ENCODE measurements at regions not wholly inside any gene's neighbourhood (a gene's known extent, or its start where the extent isn't known, plus 50 kb on each side); places are given as distances from the start of the nearest gene placed in this dataset.
"Not testable (repeated sequence)": the region's sequence is repeated elsewhere in the genome, so short reads cannot be mapped to it uniquely, and the experiment has no call there.

GRCh38 chr3:166721466-166721865, 658.6 kb downstream of the ZBBX start:
- H3K9me3 ChIP-seq (ENCODE audit: control insufficient read depth in 5 of 5, low read length in 5 of 5) = no peaks in the 10 kb centered on the region
- H3K9ac ChIP-seq (ENCODE audit: low read length in 5 of 5) = no peak overlapping the region
- no peaks in the 10 kb centered on the region for H3K4me1 ChIP-seq (ENCODE audit: control insufficient read depth in 5 of 5, insufficient read depth in 5 of 5, low read length in 5 of 5)
- H3K4me3 ChIP-seq (ENCODE audit: low read depth in 1 of 5, low read length in 5 of 5) = no peak overlapping the region
- H3K27me3 ChIP-seq (ENCODE audit: control insufficient read depth in 5 of 5, insufficient read depth in 4 of 5, low read length in 5 of 5) = no peaks in the 10 kb centered on the region
- H3K27ac ChIP-seq (ENCODE audit: low read depth, low read length) = no peak overlapping the region
- H3K36me3 ChIP-seq (ENCODE audit: control insufficient read depth in 5 of 5, insufficient read depth in 5 of 5, low read length in 5 of 5) = no peaks in the 10 kb centered on the region

GRCh38 chr3:166714206-166714605, 665.9 kb downstream of the ZBBX start:
- H3K9ac ChIP-seq (ENCODE audit: low read length in 5 of 5) = no peak overlapping the region

GRCh38 chr3:166713787-166714186, 666.3 kb downstream of the ZBBX start:
- peaks cover 0 to 2% (median 0%) of the 10 kb centered on the region in 5 donors for H3K9me3 ChIP-seq (ENCODE audit: control insufficient read depth in 5 of 5, low read length in 5 of 5)
- H3K27me3 ChIP-seq (ENCODE audit: control insufficient read depth in 5 of 5, insufficient read depth in 4 of 5, low read length in 5 of 5) = no peaks in the 10 kb centered on the region
- no peak overlapping the region for H3K27ac ChIP-seq (ENCODE audit: low read depth, low read length)
- H3K36me3 ChIP-seq (ENCODE audit: control insufficient read depth in 5 of 5, insufficient read depth in 5 of 5, low read length in 5 of 5) = no peaks in the 10 kb centered on the region
- no peak overlapping the region for H3K9ac ChIP-seq (ENCODE audit: low read length in 5 of 5)
- H3K4me1 ChIP-seq (ENCODE audit: control insufficient read depth in 5 of 5, insufficient read depth in 5 of 5, low read length in 5 of 5) = no peaks in the 10 kb centered on the region
- H3K4me3 ChIP-seq (ENCODE audit: low read depth in 1 of 5, low read length in 5 of 5) = no peak overlapping the region

More at GRCh38 chr3:166714206-166714605, 665.9 kb downstream of the ZBBX start:
- Histone ChIP-seq H3K36me3 (ENCODE audit: control insufficient read depth in 5 of 5, insufficient read depth in 5 of 5, low read length in 5 of 5) (no peaks in the 10 kb centered on the region), H3K27ac (ENCODE audit: low read depth, low read length) (no peak overlapping the region), H3K9me3 (ENCODE audit: control insufficient read depth in 5 of 5, low read length in 5 of 5) (peaks cover 0 to 2% (median 0%) of the 10 kb centered on the region in 5 donors), H3K4me1 (ENCODE audit: control insufficient read depth in 5 of 5, insufficient read depth in 5 of 5, low read length in 5 of 5) (no peaks in the 10 kb centered on the region), H3K4me3 (ENCODE audit: low read depth in 1 of 5, low read length in 5 of 5) (no peak overlapping the region), H3K27me3 (ENCODE audit: control insufficient read depth in 5 of 5, insufficient read depth in 4 of 5, low read length in 5 of 5) (no peaks in the 10 kb centered on the region)

- Histone ChIP-seq H3K4me1 (ENCODE audit: control insufficient read depth in 5 of 5, insufficient read depth in 5 of 5, low read length in 5 of 5) (no peaks in the 10 kb centered on the region), H3K27me3 (ENCODE audit: control insufficient read depth in 5 of 5, insufficient read depth in 4 of 5, low read length in 5 of 5) (no peaks in the 10 kb centered on the region), H3K9me3 (ENCODE audit: control insufficient read depth in 5 of 5, low read length in 5 of 5) (peaks cover 0 to 9% (median 0%) of the 10 kb centered on the region in 5 donors), H3K9ac (ENCODE audit: low read length in 5 of 5) (no peak overlapping the region), H3K4me3 (ENCODE audit: low read depth in 1 of 5, low read length in 5 of 5) (no peak overlapping the region), H3K27ac (ENCODE audit: low read depth, low read length) (no peak overlapping the region), H3K36me3 (ENCODE audit: control insufficient read depth in 5 of 5, insufficient read depth in 5 of 5, low read length in 5 of 5) (no peaks in the 10 kb centered on the region)
These were observed 674.0 kb downstream of the ZBBX start for GRCh38 chr3:166706094-166706493.

- H3K36me3 ChIP-seq (ENCODE audit: control insufficient read depth in 5 of 5, insufficient read depth in 5 of 5, low read length in 5 of 5) = no peaks in the 10 kb centered on the region
- H3K4me3 ChIP-seq (ENCODE audit: low read depth in 1 of 5, low read length in 5 of 5) = no peak overlapping the region
- peaks cover 0 to 9% (median 0%) of the 10 kb centered on the region in 5 donors for H3K9me3 ChIP-seq (ENCODE audit: control insufficient read depth in 5 of 5, low read length in 5 of 5)
- H3K27me3 ChIP-seq (ENCODE audit: control insufficient read depth in 5 of 5, insufficient read depth in 4 of 5, low read length in 5 of 5) = no peaks in the 10 kb centered on the region
- no peak overlapping the region for H3K9ac ChIP-seq (ENCODE audit: low read length in 5 of 5)
- no peaks in the 10 kb centered on the region for H3K4me1 ChIP-seq (ENCODE audit: control insufficient read depth in 5 of 5, insufficient read depth in 5 of 5, low read length in 5 of 5)
- no peak overlapping the region for H3K27ac ChIP-seq (ENCODE audit: low read depth, low read length)
These were observed 682.6 kb downstream of the ZBBX start for GRCh38 chr3:166697495-166697894.

GRCh38 chr3:166696103-166696502, 684.0 kb downstream of the ZBBX start:
- no peaks in the 10 kb centered on the region for H3K36me3 ChIP-seq (ENCODE audit: control insufficient read depth in 5 of 5, insufficient read depth in 5 of 5, low read length in 5 of 5)
- peaks cover 0 to 3% (median 0%) of the 10 kb centered on the region in 5 donors for H3K9me3 ChIP-seq (ENCODE audit: control insufficient read depth in 5 of 5, low read length in 5 of 5)
- H3K27ac ChIP-seq (ENCODE audit: low read depth, low read length) = no peak overlapping the region
- no peak overlapping the region for H3K4me3 ChIP-seq (ENCODE audit: low read depth in 1 of 5, low read length in 5 of 5)
- no peak overlapping the region for H3K9ac ChIP-seq (ENCODE audit: low read length in 5 of 5)
- H3K4me1 ChIP-seq (ENCODE audit: control insufficient read depth in 5 of 5, insufficient read depth in 5 of 5, low read length in 5 of 5) = no peaks in the 10 kb centered on the region
- no peaks in the 10 kb centered on the region for H3K27me3 ChIP-seq (ENCODE audit: control insufficient read depth in 5 of 5, insufficient read depth in 4 of 5, low read length in 5 of 5)

GRCh38 chr3:166688665-166689064, 691.4 kb downstream of the ZBBX start:
- Histone ChIP-seq H3K27ac (ENCODE audit: low read depth, low read length) (no peak overlapping the region), H3K27me3 (ENCODE audit: control insufficient read depth in 5 of 5, insufficient read depth in 4 of 5, low read length in 5 of 5) (no peaks in the 10 kb centered on the region), H3K9me3 (ENCODE audit: control insufficient read depth in 5 of 5, low read length in 5 of 5) (no peaks in the 10 kb centered on the region), H3K36me3 (ENCODE audit: control insufficient read depth in 5 of 5, insufficient read depth in 5 of 5, low read length in 5 of 5) (no peaks in the 10 kb centered on the region), H3K4me1 (ENCODE audit: control insufficient read depth in 5 of 5, insufficient read depth in 5 of 5, low read length in 5 of 5) (no peaks in the 10 kb centered on the region), H3K4me3 (ENCODE audit: low read depth in 1 of 5, low read length in 5 of 5) (no peak overlapping the region), H3K9ac (ENCODE audit: low read length in 5 of 5) (no peak overlapping the region)

GRCh38 chr3:166685246-166685645, 694.9 kb downstream of the ZBBX start:
- Histone ChIP-seq H3K4me1 (ENCODE audit: control insufficient read depth in 5 of 5, insufficient read depth in 5 of 5, low read length in 5 of 5) (no peaks in the 10 kb centered on the region), H3K36me3 (ENCODE audit: control insufficient read depth in 5 of 5, insufficient read depth in 5 of 5, low read length in 5 of 5) (no peaks in the 10 kb centered on the region), H3K27ac (ENCODE audit: low read depth, low read length) (no peak overlapping the region), H3K9ac (ENCODE audit: low read length in 5 of 5) (no peak overlapping the region), H3K27me3 (ENCODE audit: control insufficient read depth in 5 of 5, insufficient read depth in 4 of 5, low read length in 5 of 5) (no peaks in the 10 kb centered on the region), H3K4me3 (ENCODE audit: low read depth in 1 of 5, low read length in 5 of 5) (no peak overlapping the region), H3K9me3 (ENCODE audit: control insufficient read depth in 5 of 5, low read length in 5 of 5) (no peaks in the 10 kb centered on the region)

- not testable (repeated sequence) for H3K27me3 ChIP-seq (ENCODE audit: control insufficient read depth in 5 of 5, insufficient read depth in 4 of 5, low read length in 5 of 5); H3K27ac ChIP-seq (ENCODE audit: low read depth, low read length); H3K36me3 ChIP-seq (ENCODE audit: control insufficient read depth in 5 of 5, insufficient read depth in 5 of 5, low read length in 5 of 5); H3K9ac ChIP-seq (ENCODE audit: low read length in 5 of 5); H3K4me3 ChIP-seq (ENCODE audit: low read depth in 1 of 5, low read length in 5 of 5); H3K9me3 ChIP-seq (ENCODE audit: control insufficient read depth in 5 of 5, low read length in 5 of 5); H3K4me1 ChIP-seq (ENCODE audit: control insufficient read depth in 5 of 5, insufficient read depth in 5 of 5, low read length in 5 of 5)
These were observed 696.0 kb downstream of the ZBBX start for GRCh38 chr3:166684077-166684476.

GRCh38 chr3:166669781-166670180, 710.3 kb downstream of the ZBBX start:
- no peaks in the 10 kb centered on the region for H3K36me3 ChIP-seq (ENCODE audit: control insufficient read depth in 5 of 5, insufficient read depth in 5 of 5, low read length in 5 of 5)
- H3K27ac ChIP-seq (ENCODE audit: low read depth, low read length) = no peak overlapping the region
- no peaks in the 10 kb centered on the region for H3K9me3 ChIP-seq (ENCODE audit: control insufficient read depth in 5 of 5, low read length in 5 of 5)
- no peak overlapping the region for H3K9ac ChIP-seq (ENCODE audit: low read length in 5 of 5)
- no peak overlapping the region for H3K4me3 ChIP-seq (ENCODE audit: low read depth in 1 of 5, low read length in 5 of 5)
- no peaks in the 10 kb centered on the region for H3K27me3 ChIP-seq (ENCODE audit: control insufficient read depth in 5 of 5, insufficient read depth in 4 of 5, low read length in 5 of 5)
- H3K4me1 ChIP-seq (ENCODE audit: control insufficient read depth in 5 of 5, insufficient read depth in 5 of 5, low read length in 5 of 5) = no peaks in the 10 kb centered on the region

- Histone ChIP-seq H3K36me3 (ENCODE audit: control insufficient read depth in 5 of 5, insufficient read depth in 5 of 5, low read length in 5 of 5) (no peaks in the 10 kb centered on the region), H3K9ac (ENCODE audit: low read length in 5 of 5) (no peak overlapping the region), H3K27ac (ENCODE audit: low read depth, low read length) (no peak overlapping the region), H3K9me3 (ENCODE audit: control insufficient read depth in 5 of 5, low read length in 5 of 5) (peaks cover 4 to 15% (median 11%) of the 10 kb centered on the region in 5 donors), H3K4me3 (ENCODE audit: low read depth in 1 of 5, low read length in 5 of 5) (no peak overlapping the region), H3K27me3 (ENCODE audit: control insufficient read depth in 5 of 5, insufficient read depth in 4 of 5, low read length in 5 of 5) (no peaks in the 10 kb centered on the region), H3K4me1 (ENCODE audit: control insufficient read depth in 5 of 5, insufficient read depth in 5 of 5, low read length in 5 of 5) (no peaks in the 10 kb centered on the region)
These were observed 716.9 kb downstream of the ZBBX start for GRCh38 chr3:166663194-166663593.
